Astrocyte (in vitro differentiated cells and primary cell): ENCODE measurements at regions not wholly inside any gene's neighbourhood (a gene's known extent, or its start where the extent isn't known, plus 50 kb on each side); places are given as distances from the start of the nearest gene placed in this dataset.

Experiments used
- CTCF ChIP-seq: IDR thresholded peaks from 2 replicates; pipeline ENCODE4 v1.5.1; 2011; ENCODE audit warnings: low read depth, mild to moderate bottlenecking, inconsistent platforms, low read length, moderate library complexity; ENCODE audit not compliant: insufficient read depth
- EZH2 ChIP-seq: IDR thresholded peaks from 2 replicates; pipeline ENCODE4 v1.6.1; 2012; ENCODE audit warnings: mild to moderate bottlenecking, low read length, inconsistent platforms; ENCODE audit not compliant: insufficient read depth

GRCh38 chr1:195019385-195019784, 1588.9 kb downstream of the KCNT2 start:
- TF ChIP-seq EZH2 (no peak), CTCF (no peak)
